Suprapubic skin (tissue), 4 donors: ENCODE measurements at regions not wholly inside any gene's neighbourhood (a gene's known extent, or its start where the extent isn't known, plus 50 kb on each side); places are given as distances from the start of the nearest gene placed in this dataset.

Source experiments
- DNase-seq, 2 donors: peaks; one replicate each; pipeline ENCODE4 v3.0.0-alpha.2; 2019; ENCODE audit warnings: low spot score in 2 of 2
- H3K27ac ChIP-seq: fragments of 200-600 bp; sonication (generic); one replicate; pipeline ENCODE4 v1.5.1; 2019
- H3K27me3 ChIP-seq: fragments of 200-600 bp; sonication (generic); one replicate; pipeline ENCODE4 v1.5.1; 2019
- H3K36me3 ChIP-seq: fragments of 200-600 bp; sonication (generic); one replicate; pipeline ENCODE4 v1.5.1; 2019
- H3K4me1 ChIP-seq: fragments of 200-600 bp; sonication (generic); one replicate; pipeline ENCODE4 v1.5.1; 2019
- H3K4me3 ChIP-seq: fragments of 200-600 bp; sonication (generic); one replicate; pipeline ENCODE4 v1.5.1; 2019; ENCODE audit warnings: mild to moderate bottlenecking
- H3K9me3 ChIP-seq: fragments of 200-600 bp; sonication (generic); one replicate; pipeline ENCODE4 v1.5.1; 2019
- EP300 ChIP-seq: sonication (generic); formaldehyde crosslinking; IDR thresholded peaks from one replicate; pipeline ENCODE4 v1.6.1; 2017; ENCODE audit warnings: antibody characterized with exemption
- POLR2A ChIP-seq, 2 donors: fragments of 450-650 bp; IDR thresholded peaks; one replicate each; pipeline ENCODE4 v1.6.1; 2017; ENCODE audit warnings: antibody characterized with exemption in 2 of 2, mild to moderate bottlenecking in 2 of 2, moderate library complexity in 2 of 2
- POLR2AphosphoS5 ChIP-seq, 3 donors: sonication (generic); formaldehyde crosslinking; IDR thresholded peaks; one replicate each; pipeline ENCODE4 v1.6.1; 2017; ENCODE audit warnings: antibody characterized with exemption in 3 of 3
- WGBS: methylation state at CpG from one replicate; pipeline ENCODE4 v1.1.5; 2018; 5-methylcytosine and 5-hydroxymethylcytosine counted together
- TF ChIP-seq, protein P1 (sequence below), 2 donors: fragments of 200-600 bp in 1 of 2; fragments of 450-650 bp in 1 of 2; sonication (generic) in 1 of 2; IDR thresholded peaks; one replicate each; pipeline ENCODE4 v1.5.1; 2016 to 2019; ENCODE audit warnings: antibody characterized with exemption in 2 of 2, mild to moderate bottlenecking in 1 of 2, moderate library complexity in 1 of 2

DNA sequence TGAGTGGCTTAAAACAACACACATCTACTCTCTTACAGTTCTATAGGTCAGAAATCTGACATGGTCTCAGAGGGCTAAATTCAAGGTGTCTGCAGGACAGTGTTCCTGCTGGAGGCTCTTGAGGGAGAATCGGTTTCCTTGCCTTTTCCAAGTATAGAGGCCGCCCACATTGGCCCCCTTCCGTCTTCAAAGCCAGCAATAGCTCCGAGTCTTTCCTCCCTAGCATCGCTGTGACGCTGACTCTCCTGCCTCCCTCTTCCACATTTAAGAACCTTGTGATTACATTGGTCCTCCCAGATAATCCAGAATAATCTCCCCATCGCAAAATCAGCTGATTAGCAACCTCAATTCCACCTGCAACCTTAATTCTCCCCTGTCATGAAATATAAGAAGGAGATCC is 81.3 kb upstream of the IER5L start:
- Histone ChIP-seq H3K4me1 (peaks cover 19% of the 10 kb centered on the region), H3K9me3 (no peaks in the 10 kb centered on the region), H3K4me3 (no peak overlapping the region), H3K27ac (no peak overlapping the region), H3K27me3 (no peaks in the 10 kb centered on the region), H3K36me3 (no peaks in the 10 kb centered on the region)
- no peak for DNase-seq
- TF ChIP-seq EP300: no peak
- TF ChIP-seq, protein P1, sequence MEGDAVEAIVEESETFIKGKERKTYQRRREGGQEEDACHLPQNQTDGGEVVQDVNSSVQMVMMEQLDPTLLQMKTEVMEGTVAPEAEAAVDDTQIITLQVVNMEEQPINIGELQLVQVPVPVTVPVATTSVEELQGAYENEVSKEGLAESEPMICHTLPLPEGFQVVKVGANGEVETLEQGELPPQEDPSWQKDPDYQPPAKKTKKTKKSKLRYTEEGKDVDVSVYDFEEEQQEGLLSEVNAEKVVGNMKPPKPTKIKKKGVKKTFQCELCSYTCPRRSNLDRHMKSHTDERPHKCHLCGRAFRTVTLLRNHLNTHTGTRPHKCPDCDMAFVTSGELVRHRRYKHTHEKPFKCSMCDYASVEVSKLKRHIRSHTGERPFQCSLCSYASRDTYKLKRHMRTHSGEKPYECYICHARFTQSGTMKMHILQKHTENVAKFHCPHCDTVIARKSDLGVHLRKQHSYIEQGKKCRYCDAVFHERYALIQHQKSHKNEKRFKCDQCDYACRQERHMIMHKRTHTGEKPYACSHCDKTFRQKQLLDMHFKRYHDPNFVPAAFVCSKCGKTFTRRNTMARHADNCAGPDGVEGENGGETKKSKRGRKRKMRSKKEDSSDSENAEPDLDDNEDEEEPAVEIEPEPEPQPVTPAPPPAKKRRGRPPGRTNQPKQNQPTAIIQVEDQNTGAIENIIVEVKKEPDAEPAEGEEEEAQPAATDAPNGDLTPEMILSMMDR (IDR thresholded peaks at IDR 0.05): no peak
- TF ChIP-seq POLR2A (IDR thresholded peaks at IDR 0.05): no peak
- no peak for TF ChIP-seq POLR2AphosphoS5 (IDR thresholded peaks at IDR 0.05)
- WGBS: 76% methylated on average over 7 of the region's 7 CpGs

DNA sequence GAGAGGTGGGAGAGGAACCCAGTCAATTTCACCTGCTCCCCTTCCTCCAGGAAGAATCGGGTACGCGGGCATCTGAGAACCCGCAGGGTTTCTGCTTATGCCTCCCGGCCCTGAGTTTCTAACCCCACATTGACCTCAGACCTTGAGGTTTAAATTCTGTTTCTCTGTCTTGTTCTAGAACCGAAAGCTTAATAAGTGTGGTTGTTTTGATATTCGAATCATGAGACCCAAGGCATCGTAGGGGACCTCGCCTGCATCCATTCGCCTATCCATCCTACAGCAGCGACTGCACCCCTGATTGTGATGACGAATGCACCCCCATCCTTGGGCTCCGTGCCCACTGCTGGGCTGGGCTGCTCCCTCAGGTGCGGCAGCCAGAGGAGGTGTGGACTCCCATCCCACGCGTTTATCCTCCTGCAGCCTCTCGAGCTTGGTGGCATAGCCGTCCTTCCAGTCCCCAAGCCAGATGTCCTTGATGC is 80.8 kb upstream of the IER5L start:
- DNase-seq: no peak
- no peak overlapping the region for H3K27ac ChIP-seq
- WGBS: 9% methylated on average over 18 of the region's 18 CpGs
- H3K4me3 ChIP-seq: peak overlapping the region; percentile 39
- peaks cover 19% of the 10 kb centered on the region for H3K4me1 ChIP-seq
- no peaks in the 10 kb centered on the region for H3K36me3 ChIP-seq
- TF ChIP-seq POLR2A (IDR thresholded peaks at IDR 0.05) (no peak), EP300 (no peak), POLR2AphosphoS5 (IDR thresholded peaks at IDR 0.05) (no peak)
- TF ChIP-seq, protein P1 (IDR thresholded peaks at IDR 0.05): no peak
- H3K27me3 ChIP-seq: no peaks in the 10 kb centered on the region
- no peaks in the 10 kb centered on the region for H3K9me3 ChIP-seq

DNA sequence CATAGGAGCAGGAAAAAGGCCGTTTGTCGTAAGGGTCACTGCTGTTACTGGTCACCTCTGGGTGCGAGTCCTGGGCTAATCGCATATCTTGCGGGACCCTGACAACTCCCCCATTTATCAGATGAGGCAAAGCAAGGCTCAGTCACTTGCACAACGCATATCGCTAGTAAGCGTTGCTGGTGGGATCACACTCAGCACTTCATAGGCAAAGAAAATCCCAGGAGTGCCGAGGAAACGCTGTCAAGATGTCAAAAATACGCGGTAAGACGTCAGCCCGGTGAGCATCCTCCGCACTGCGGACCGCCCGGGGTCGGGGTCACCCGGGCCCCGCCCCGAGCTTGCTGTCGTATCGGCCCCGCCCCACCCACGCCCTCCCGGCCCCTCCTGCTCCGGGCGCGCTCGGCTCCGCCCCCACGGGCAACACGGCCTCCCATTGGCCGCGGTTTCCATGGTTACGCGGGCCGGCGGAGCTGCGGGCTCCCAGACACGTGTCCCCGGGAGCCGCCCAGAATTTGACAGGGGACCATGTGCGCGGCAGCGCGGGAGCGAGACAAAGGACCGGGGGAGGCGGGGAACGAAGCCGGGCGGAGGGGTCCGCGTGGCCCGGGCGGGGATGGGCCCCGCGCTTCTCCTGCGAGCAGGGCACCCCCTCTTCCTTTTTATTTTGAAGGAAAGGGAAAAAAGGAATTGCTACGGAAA is 80.2 kb upstream of the IER5L start:
- DNase-seq: peak; percentile 92 to 96
- H3K4me3 ChIP-seq: peak overlapping the region; percentile 39
- H3K27ac ChIP-seq: no peak overlapping the region
- 9% methylated on average over 29 of the region's 62 CpGs for WGBS
- TF ChIP-seq EP300 (no peak), POLR2AphosphoS5 (IDR thresholded peaks at IDR 0.05) (no peak), POLR2A (IDR thresholded peaks at IDR 0.05) (no peak)
- TF ChIP-seq, protein P1 (IDR thresholded peaks at IDR 0.05): no peak
- H3K36me3 ChIP-seq: no peaks in the 10 kb centered on the region
- H3K9me3 ChIP-seq: no peaks in the 10 kb centered on the region
- no peaks in the 10 kb centered on the region for H3K27me3 ChIP-seq
- H3K4me1 ChIP-seq: peaks cover 22% of the 10 kb centered on the region

DNA sequence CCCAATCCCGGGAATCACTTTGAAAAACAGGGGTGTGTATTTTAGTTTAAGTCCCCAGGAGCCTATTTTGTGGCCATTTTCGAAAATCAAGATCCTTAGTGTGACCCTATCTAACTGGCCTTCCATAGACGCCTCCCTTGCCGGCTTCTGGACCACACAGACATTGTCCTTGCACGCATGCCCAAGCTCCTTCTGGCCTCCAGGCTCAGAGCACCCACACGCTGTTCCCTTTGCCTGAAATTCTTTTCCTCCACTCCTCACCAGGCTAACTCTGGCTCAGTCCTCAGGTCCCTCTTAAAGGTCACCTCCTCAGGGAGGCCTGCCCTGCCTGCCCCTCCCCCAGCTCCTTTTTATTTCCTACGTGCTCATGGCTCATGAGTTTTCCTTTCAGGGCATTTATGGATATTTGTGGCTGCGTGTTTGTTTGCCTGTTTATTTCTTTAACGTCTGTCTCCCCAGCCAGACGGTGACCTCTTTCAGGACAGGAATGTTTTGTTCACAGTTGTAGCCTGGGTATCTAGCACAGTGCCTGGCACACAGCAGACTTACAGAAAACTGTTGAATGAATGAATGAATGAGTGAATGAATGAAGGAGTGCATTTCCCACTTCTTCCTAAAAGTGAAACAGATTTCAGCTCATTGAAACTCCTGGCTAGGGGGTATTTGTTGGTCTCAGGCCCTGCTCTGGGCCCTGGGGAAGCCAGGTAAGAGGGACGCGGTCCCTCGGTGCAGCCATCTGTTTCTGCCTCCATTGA is 79.1 kb upstream of the IER5L start:
- DNase-seq: no peak
- H3K9me3 ChIP-seq: no peaks in the 10 kb centered on the region
- no peak overlapping the region for H3K4me3 ChIP-seq
- TF ChIP-seq POLR2A (IDR thresholded peaks at IDR 0.05) (no peak), EP300 (no peak), POLR2AphosphoS5 (IDR thresholded peaks at IDR 0.05) (no peak)
- TF ChIP-seq, protein P1 (IDR thresholded peaks at IDR 0.05): no peak
- 90% methylated on average over 13 of the region's 13 CpGs for WGBS
- H3K27ac ChIP-seq: no peak overlapping the region
- H3K36me3 ChIP-seq: no peaks in the 10 kb centered on the region
- H3K27me3 ChIP-seq: no peaks in the 10 kb centered on the region
- peaks cover 22% of the 10 kb centered on the region for H3K4me1 ChIP-seq
